Hematopoietic multipotent progenitor cell (in vitro differentiated cells): ENCODE measurements at regions not wholly inside any gene's neighbourhood (a gene's known extent, or its start where the extent isn't known, plus 50 kb on each side); places are given as distances from the start of the nearest gene placed in this dataset.
A peak's percentile ranks its signal among the peaks of the same experiment; 100 is the strongest.

Source experiments
- DNase-seq, 3 donors: peaks; one replicate each; pipeline ENCODE4 v3.0.0-alpha.2; 2011 to 2015; ENCODE audit warnings: low read depth in 2 of 3, low spot score in 2 of 3

- no peak for DNase-seq
Observed at GRCh38 chr7:112395411-112395810, 54.8 kb upstream of the IFRD1 start.

GRCh38 chr7:112395893-112396292, 54.4 kb upstream of the IFRD1 start:
- DNase-seq: no peak

- DNase-seq: peak in 2 of 3 donors; percentile 37 to 65
Observed at GRCh38 chr7:112398534-112398933, 51.7 kb upstream of the IFRD1 start.

GRCh38 chr7:112399501-112399900, 50.8 kb upstream of the IFRD1 start:
- DNase-seq: no peak

DNA sequence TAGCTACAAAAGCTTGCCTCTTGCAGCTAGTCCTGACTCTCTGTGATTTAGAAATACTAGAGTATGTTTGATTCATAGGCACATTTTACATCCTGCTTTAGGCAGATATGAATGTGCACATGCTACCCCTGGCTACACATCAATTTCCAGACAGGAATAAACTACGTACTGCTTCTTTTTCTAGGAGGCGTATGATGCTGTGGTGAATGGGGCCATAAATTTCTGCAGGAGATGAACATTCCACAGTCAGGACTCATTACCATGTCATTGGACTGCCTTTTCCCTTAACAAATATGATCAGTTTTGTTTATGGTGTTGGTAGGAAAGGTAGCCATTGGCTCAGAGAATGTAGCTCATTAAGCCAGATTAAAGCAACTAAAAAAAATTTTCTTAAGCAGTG, 50.1 kb upstream of the IFRD1 start:
- no peak for DNase-seq
